GM12873 (cell line): ENCODE measurements at regions not wholly inside any gene's neighbourhood (a gene's known extent, or its start where the extent isn't known, plus 50 kb on each side); places are given as distances from the start of the nearest gene placed in this dataset.

Experiments
- CTCF ChIP-seq: IDR thresholded peaks from 2 replicates; pipeline ENCODE4 v1.5.1; 2012; ENCODE audit warnings: low read depth, mild to moderate bottlenecking, moderate library complexity, low read length, control low read depth; ENCODE audit not compliant: insufficient read depth; ENCODE audit errors: missing control alignments

DNA sequence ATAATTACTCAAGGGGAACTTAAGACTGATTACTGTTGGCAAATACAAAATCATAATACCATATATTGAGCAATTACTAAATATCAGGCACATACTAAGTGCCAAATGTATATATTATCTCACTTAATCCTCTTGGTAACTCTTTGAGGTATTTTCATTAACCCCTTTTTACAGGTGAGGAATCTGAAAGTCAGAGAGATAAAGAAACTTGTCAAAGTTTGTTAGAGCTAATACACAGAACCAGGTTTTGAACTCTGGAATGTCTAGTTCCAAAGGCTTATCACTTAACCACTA is 80.3 kb downstream of the LLPH start:
- no peak for TF ChIP-seq CTCF

DNA sequence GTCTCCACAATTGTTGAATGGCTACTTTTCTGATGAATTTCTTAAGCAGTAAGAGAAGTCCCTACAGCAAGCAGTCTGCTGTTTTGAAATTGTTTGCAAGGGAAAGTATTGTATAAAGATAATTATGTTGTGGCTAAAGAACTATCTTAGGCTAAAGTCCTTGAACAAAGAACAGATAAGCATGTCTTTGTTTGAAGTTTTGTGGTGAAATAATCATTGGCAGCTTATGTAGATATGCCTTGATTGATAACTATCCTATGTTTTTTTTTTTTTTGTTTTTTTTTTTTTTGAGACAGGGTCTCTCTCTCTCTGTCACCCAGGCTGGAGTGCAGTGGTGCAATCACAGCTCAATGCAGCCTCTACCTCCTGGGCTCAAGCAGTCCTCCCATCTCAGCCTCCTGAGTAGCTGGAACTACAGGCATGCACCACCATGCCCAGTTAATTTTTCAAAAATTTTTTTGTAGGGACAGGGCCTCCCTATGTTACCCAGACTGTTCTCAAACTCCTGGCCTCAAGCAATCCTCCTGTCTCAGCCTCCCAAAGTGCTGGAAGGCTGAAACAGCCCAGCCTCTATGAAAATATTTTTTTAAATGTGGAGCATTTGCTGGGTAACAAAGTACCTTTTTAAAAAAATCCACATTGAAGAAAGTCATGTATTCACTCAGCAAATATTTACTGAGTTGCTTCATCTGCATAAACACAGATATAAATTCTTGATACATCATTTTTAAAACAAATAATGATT is 80.8 kb downstream of the LLPH start:
- TF ChIP-seq CTCF, result no peak

GRCh38 chr12:66048835-66049537 is 81.6 kb downstream of the LLPH start:
- no peak for TF ChIP-seq CTCF

GRCh38 chr12:66048218-66048834 is 82.2 kb downstream of the LLPH start:
- TF ChIP-seq CTCF, result no peak

- no peak for TF ChIP-seq CTCF
Observed at GRCh38 chr12:66047411-66048021, 83.0 kb downstream of the LLPH start.

DNA sequence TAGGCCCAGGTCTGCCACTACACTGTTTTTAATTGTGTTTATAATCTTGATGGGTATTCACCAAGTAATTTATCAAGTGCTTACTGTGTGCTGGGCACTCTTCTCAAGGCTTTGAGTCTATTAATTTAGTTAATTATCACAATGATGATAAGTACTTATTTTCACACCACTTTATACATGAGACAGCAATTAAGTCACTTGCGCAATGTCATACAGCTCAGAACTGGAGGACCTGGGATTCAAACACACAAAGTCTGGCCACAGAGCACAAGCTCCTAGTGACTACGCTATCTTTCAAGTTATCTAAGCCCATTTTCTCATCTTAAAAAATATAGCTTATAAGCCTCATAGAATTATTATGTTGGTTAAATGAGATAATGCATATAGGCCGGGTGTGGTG is 85.0 kb downstream of the LLPH start:
- TF ChIP-seq CTCF, result no peak

GRCh38 chr12:66044731-66045130 is 85.8 kb downstream of the LLPH start:
- TF ChIP-seq CTCF, result no peak
